ENCODE measurements at regions not wholly inside any gene's neighbourhood (a gene's known extent, or its start where the extent isn't known, plus 50 kb on each side); places are given as distances from the start of the nearest gene placed in this dataset.

DNA sequence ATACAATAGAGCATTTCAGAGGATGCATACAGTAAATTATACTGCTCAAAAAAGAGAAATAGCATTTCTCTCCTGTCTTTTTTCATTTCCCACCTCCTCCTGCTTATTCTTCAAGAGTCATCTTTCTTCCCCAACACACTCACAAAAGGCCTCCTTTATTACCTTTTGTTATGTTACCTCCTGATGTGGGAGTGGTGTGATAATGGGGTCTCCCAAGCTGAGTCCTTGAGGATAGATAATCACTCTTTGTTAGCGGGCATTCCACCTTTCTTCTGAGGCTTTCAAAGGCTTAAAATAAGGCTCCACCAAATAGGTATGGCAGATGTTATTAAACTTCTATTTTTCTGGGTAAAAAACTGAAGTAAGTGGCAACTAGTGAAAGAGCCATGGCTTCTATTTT, 159.8 kb downstream of the CPEB2 start:
- TF ChIP-seq SMC3 (conservative IDR thresholded peaks at IDR 0.05; ENCODE audit: poor library complexity) (no peak), RAD21 (conservative IDR thresholded peaks at IDR 0.05) (no peak), TAF1 (IDR thresholded peaks at IDR 0.05; ENCODE audit: low read depth) (no peak), EZH2 (IDR thresholded peaks at IDR 0.05; ENCODE audit: borderline replicate concordance, insufficient read depth, low read length, poor library complexity, severe bottlenecking) (no peak), EP300 (conservative IDR thresholded peaks at IDR 0.05; ENCODE audit: poor library complexity, severe bottlenecking) (no peak)
- TF ChIP-seq, protein P1, sequence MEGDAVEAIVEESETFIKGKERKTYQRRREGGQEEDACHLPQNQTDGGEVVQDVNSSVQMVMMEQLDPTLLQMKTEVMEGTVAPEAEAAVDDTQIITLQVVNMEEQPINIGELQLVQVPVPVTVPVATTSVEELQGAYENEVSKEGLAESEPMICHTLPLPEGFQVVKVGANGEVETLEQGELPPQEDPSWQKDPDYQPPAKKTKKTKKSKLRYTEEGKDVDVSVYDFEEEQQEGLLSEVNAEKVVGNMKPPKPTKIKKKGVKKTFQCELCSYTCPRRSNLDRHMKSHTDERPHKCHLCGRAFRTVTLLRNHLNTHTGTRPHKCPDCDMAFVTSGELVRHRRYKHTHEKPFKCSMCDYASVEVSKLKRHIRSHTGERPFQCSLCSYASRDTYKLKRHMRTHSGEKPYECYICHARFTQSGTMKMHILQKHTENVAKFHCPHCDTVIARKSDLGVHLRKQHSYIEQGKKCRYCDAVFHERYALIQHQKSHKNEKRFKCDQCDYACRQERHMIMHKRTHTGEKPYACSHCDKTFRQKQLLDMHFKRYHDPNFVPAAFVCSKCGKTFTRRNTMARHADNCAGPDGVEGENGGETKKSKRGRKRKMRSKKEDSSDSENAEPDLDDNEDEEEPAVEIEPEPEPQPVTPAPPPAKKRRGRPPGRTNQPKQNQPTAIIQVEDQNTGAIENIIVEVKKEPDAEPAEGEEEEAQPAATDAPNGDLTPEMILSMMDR (IDR thresholded peaks at IDR 0.05; ENCODE audit: poor library complexity, severe bottlenecking) = no peak
- TF ChIP-seq, protein P2, sequence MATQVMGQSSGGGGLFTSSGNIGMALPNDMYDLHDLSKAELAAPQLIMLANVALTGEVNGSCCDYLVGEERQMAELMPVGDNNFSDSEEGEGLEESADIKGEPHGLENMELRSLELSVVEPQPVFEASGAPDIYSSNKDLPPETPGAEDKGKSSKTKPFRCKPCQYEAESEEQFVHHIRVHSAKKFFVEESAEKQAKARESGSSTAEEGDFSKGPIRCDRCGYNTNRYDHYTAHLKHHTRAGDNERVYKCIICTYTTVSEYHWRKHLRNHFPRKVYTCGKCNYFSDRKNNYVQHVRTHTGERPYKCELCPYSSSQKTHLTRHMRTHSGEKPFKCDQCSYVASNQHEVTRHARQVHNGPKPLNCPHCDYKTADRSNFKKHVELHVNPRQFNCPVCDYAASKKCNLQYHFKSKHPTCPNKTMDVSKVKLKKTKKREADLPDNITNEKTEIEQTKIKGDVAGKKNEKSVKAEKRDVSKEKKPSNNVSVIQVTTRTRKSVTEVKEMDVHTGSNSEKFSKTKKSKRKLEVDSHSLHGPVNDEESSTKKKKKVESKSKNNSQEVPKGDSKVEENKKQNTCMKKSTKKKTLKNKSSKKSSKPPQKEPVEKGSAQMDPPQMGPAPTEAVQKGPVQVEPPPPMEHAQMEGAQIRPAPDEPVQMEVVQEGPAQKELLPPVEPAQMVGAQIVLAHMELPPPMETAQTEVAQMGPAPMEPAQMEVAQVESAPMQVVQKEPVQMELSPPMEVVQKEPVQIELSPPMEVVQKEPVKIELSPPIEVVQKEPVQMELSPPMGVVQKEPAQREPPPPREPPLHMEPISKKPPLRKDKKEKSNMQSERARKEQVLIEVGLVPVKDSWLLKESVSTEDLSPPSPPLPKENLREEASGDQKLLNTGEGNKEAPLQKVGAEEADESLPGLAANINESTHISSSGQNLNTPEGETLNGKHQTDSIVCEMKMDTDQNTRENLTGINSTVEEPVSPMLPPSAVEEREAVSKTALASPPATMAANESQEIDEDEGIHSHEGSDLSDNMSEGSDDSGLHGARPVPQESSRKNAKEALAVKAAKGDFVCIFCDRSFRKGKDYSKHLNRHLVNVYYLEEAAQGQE (IDR thresholded peaks at IDR 0.05; ENCODE audit: borderline replicate concordance) = no peak

Data from neural cell (in vitro differentiated cells).